ENCODE measurements at regions not wholly inside any gene's neighbourhood (a gene's known extent, or its start where the extent isn't known, plus 50 kb on each side); places are given as distances from the start of the nearest gene placed in this dataset.

DNA sequence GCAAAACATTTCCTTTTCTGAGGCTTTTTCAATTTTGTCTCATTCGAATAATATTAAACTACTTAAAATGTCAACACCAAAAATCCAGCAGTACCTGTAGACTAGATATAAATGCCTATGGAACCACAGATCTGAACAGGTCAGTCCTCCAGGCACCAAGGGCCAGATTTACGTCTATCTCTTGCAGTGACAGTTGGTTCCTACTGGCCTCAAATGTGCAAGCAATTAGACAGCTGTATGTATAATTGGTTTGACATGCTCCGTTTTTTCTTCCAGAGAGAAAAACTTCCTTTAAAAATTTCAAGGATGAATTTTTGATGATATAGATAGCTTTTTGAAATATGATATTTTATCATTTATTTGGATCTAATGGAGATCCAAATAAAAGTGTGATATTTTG lies 443.8 kb upstream of the POU3F3 start:
- Histone ChIP-seq H3K36me3 (no peaks in the 10 kb centered on the region), H3K9me3 (no peaks in the 10 kb centered on the region), H3K27me3 (replicated peaks in 1 of 7) (peaks cover 0 to 5% (median 0%) of the 10 kb centered on the region in 7 donors), H3K27ac (no peak overlapping the region), H3K4me1 (no peaks in the 10 kb centered on the region), H3K4me3 (no peak overlapping the region)
- WGBS, 5 donors = 80 to 89% (median 86%) methylated on average over 3 of the region's 3 CpGs
- DNase-seq = no peak
- intact Hi-C loops (cut with DNase I; ENCODE audit: low total_unique reads) = no loop called here
- TF ChIP-seq POLR2AphosphoS5 (IDR thresholded peaks at IDR 0.05) (no peak), POLR2A (IDR thresholded peaks at IDR 0.05) (no peak)
- TF ChIP-seq, protein P1, sequence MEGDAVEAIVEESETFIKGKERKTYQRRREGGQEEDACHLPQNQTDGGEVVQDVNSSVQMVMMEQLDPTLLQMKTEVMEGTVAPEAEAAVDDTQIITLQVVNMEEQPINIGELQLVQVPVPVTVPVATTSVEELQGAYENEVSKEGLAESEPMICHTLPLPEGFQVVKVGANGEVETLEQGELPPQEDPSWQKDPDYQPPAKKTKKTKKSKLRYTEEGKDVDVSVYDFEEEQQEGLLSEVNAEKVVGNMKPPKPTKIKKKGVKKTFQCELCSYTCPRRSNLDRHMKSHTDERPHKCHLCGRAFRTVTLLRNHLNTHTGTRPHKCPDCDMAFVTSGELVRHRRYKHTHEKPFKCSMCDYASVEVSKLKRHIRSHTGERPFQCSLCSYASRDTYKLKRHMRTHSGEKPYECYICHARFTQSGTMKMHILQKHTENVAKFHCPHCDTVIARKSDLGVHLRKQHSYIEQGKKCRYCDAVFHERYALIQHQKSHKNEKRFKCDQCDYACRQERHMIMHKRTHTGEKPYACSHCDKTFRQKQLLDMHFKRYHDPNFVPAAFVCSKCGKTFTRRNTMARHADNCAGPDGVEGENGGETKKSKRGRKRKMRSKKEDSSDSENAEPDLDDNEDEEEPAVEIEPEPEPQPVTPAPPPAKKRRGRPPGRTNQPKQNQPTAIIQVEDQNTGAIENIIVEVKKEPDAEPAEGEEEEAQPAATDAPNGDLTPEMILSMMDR (IDR thresholded peaks at IDR 0.05 in 8 of 11, conservative IDR thresholded peaks at IDR 0.05 in 3 of 11) = no peak

DNA sequence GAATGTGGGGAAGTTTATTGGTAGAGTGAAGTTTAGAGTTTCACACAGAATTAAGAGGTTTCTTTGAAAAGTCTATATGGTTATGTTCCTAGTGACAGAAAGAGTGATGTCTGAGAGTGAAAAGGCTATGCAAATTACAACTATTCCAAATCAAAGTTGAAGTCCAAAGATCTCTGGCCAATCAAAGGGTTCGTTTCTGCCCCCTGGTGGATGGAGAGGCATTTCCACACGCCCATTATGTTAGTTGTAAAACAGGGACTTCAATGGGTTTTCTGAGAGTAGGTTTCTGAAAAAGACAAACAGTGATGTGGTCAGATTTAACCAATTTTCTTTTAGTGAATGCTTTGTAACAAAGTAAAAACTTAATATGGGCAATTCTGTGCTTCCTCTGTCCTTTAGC lies 441.5 kb upstream of the POU3F3 start:
- intact Hi-C loops (cut with DNase I; ENCODE audit: low total_unique reads) = no loop called here
- no peak for DNase-seq
- TF ChIP-seq POLR2A (IDR thresholded peaks at IDR 0.05) = no peak
- TF ChIP-seq, protein P1 (IDR thresholded peaks at IDR 0.05 in 8 of 11, conservative IDR thresholded peaks at IDR 0.05 in 3 of 11) = peak in 7 of 11 experiments; percentile 8 to 54 (median 36)

GRCh38 chr2:104413890-104414289 lies 440.0 kb upstream of the POU3F3 start:
- no peaks in the 10 kb centered on the region for H3K4me1 ChIP-seq
- TF ChIP-seq, protein P1 (IDR thresholded peaks at IDR 0.05 in 8 of 11, conservative IDR thresholded peaks at IDR 0.05 in 3 of 11) = no peak
- TF ChIP-seq POLR2AphosphoS5 (IDR thresholded peaks at IDR 0.05) = no peak
- no peak for TF ChIP-seq POLR2A (IDR thresholded peaks at IDR 0.05)
- H3K9me3 ChIP-seq = no peaks in the 10 kb centered on the region
- no peak overlapping the region for H3K27ac ChIP-seq
- no peak overlapping the region for H3K4me3 ChIP-seq
- intact Hi-C loops (cut with DNase I; ENCODE audit: low total_unique reads) = no loop called here
- no peak for DNase-seq
- peaks cover 0 to 5% (median 0%) of the 10 kb centered on the region in 7 donors for H3K27me3 ChIP-seq (replicated peaks in 1 of 7)
- H3K36me3 ChIP-seq = no peaks in the 10 kb centered on the region
- 72 to 82% (median 79%) methylated on average over 8 of the region's 8 CpGs for WGBS, 5 donors

More for the DNA sequence above, 441.5 kb upstream of the POU3F3 start:
- Histone ChIP-seq H3K27ac (no peak overlapping the region), H3K9me3 (no peaks in the 10 kb centered on the region), H3K4me3 (no peak overlapping the region), H3K27me3 (replicated peaks in 1 of 7) (peaks cover 0 to 5% (median 0%) of the 10 kb centered on the region in 7 donors), H3K4me1 (no peaks in the 10 kb centered on the region), H3K36me3 (no peaks in the 10 kb centered on the region)
- 10 to 20% (median 15%) methylated on average over 2 of the region's 2 CpGs for WGBS, 5 donors

DNA sequence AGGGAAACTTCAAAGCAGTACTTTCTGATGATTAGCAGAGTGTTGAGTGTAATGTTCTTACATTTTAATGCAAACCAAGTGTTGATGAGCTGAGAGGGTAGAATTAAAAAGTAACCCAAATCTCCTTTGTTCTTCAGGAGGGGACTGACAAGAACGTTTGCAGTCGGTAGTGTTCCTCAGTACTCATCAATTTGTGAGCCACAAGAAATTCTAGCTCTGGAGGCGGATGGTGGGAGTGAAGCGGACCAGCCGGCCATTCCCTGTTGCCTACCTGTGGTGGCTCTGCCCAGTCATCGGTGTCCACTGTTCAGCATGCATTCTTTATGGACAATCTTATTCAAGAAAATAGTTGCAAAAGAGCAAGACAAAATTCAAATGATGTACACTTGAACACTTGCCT lies 438.6 kb upstream of the POU3F3 start:
- no peak for TF ChIP-seq POLR2AphosphoS5 (IDR thresholded peaks at IDR 0.05)
- TF ChIP-seq POLR2A (IDR thresholded peaks at IDR 0.05) = no peak
- TF ChIP-seq, protein P1 (IDR thresholded peaks at IDR 0.05 in 8 of 11, conservative IDR thresholded peaks at IDR 0.05 in 3 of 11) = no peak
- no peak for DNase-seq
- intact Hi-C loops (cut with DNase I; ENCODE audit: low total_unique reads) = no loop called here
- 61 to 69% (median 67%) methylated on average over 6 of the region's 6 CpGs for WGBS, 5 donors
- no peak overlapping the region for H3K27ac ChIP-seq
- H3K4me3 ChIP-seq = no peak overlapping the region
- H3K27me3 ChIP-seq (replicated peaks in 1 of 7) = peaks cover 0 to 5% (median 0%) of the 10 kb centered on the region in 7 donors
- H3K9me3 ChIP-seq = no peaks in the 10 kb centered on the region
- H3K36me3 ChIP-seq = no peaks in the 10 kb centered on the region
- no peaks in the 10 kb centered on the region for H3K4me1 ChIP-seq

Measured in spleen (tissue), 11 donors.